ENCODE measurements at regions not wholly inside any gene's neighbourhood (a gene's known extent, or its start where the extent isn't known, plus 50 kb on each side); places are given as distances from the start of the nearest gene placed in this dataset.

GRCh38 chr14:97344666-97345065, 547.5 kb downstream of the VRK1 start:
- TF ChIP-seq CTCF (conservative IDR thresholded peaks at IDR 0.05 in 1 of 2, IDR thresholded peaks at IDR 0.05 in 1 of 2; ENCODE audit: extremely low read depth in 1 of 2, insufficient read depth in 1 of 2, low read depth in 1 of 2, low read length in 2 of 2) (no peak), EZH2 (IDR thresholded peaks at IDR 0.05; ENCODE audit: borderline replicate concordance, low read length) (no peak)

All from mammary epithelial cell (primary cell).